ENCODE measurements at regions not wholly inside any gene's neighbourhood (a gene's known extent, or its start where the extent isn't known, plus 50 kb on each side); places are given as distances from the start of the nearest gene placed in this dataset.
A peak's percentile ranks its signal among the peaks of the same experiment; 100 is the strongest.

DNA sequence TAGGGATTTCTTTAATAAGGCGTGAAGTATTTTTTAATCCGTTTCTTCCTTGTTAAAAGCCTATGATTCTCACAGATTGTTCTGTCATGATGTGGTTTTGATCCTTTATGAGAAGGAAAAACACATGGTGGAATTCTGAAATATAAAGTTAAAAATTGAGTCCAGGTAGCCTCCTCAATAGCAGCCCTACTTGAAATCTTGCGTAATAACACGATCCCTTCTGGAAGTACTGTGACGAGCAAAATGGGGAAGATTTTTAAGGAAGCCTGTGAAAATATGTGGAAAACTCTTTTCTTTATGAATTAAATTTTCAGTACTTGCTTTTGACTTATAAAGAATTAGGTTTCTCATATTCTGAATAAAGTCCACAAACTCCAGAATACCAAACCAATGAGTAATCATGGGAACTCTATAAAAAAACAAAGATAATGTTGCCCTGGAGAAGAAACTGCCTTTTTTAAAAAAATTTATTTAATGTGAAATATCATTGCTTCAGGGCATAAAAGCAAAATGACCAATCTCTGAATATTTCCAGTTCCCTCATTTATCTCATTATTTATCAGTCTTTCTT is 476.4 kb upstream of the ZEB2 start:
- Histone ChIP-seq H3K27me3 (ENCODE audit: insufficient read depth, poor library complexity, severe bottlenecking) (no peaks in the 10 kb centered on the region), H3K4me3 (replicated peaks; ENCODE audit: insufficient read depth, low read length) (no peak overlapping the region), H3K27ac (replicated peaks) (no peak overlapping the region)
- no peak for DNase-seq (ENCODE audit: low read depth in 1 of 2, low spot score in 1 of 2)
- TF ChIP-seq, protein P1, sequence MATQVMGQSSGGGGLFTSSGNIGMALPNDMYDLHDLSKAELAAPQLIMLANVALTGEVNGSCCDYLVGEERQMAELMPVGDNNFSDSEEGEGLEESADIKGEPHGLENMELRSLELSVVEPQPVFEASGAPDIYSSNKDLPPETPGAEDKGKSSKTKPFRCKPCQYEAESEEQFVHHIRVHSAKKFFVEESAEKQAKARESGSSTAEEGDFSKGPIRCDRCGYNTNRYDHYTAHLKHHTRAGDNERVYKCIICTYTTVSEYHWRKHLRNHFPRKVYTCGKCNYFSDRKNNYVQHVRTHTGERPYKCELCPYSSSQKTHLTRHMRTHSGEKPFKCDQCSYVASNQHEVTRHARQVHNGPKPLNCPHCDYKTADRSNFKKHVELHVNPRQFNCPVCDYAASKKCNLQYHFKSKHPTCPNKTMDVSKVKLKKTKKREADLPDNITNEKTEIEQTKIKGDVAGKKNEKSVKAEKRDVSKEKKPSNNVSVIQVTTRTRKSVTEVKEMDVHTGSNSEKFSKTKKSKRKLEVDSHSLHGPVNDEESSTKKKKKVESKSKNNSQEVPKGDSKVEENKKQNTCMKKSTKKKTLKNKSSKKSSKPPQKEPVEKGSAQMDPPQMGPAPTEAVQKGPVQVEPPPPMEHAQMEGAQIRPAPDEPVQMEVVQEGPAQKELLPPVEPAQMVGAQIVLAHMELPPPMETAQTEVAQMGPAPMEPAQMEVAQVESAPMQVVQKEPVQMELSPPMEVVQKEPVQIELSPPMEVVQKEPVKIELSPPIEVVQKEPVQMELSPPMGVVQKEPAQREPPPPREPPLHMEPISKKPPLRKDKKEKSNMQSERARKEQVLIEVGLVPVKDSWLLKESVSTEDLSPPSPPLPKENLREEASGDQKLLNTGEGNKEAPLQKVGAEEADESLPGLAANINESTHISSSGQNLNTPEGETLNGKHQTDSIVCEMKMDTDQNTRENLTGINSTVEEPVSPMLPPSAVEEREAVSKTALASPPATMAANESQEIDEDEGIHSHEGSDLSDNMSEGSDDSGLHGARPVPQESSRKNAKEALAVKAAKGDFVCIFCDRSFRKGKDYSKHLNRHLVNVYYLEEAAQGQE (IDR thresholded peaks at IDR 0.05; ENCODE audit: insufficient replicate concordance, low read depth) = no peak
- TF ChIP-seq POLR2AphosphoS5 (IDR thresholded peaks at IDR 0.05; ENCODE audit: low read depth) = no peak
- TF ChIP-seq, protein P2, sequence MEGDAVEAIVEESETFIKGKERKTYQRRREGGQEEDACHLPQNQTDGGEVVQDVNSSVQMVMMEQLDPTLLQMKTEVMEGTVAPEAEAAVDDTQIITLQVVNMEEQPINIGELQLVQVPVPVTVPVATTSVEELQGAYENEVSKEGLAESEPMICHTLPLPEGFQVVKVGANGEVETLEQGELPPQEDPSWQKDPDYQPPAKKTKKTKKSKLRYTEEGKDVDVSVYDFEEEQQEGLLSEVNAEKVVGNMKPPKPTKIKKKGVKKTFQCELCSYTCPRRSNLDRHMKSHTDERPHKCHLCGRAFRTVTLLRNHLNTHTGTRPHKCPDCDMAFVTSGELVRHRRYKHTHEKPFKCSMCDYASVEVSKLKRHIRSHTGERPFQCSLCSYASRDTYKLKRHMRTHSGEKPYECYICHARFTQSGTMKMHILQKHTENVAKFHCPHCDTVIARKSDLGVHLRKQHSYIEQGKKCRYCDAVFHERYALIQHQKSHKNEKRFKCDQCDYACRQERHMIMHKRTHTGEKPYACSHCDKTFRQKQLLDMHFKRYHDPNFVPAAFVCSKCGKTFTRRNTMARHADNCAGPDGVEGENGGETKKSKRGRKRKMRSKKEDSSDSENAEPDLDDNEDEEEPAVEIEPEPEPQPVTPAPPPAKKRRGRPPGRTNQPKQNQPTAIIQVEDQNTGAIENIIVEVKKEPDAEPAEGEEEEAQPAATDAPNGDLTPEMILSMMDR (IDR thresholded peaks at IDR 0.05; ENCODE audit: insufficient read depth, low read length) = no peak
- no peak for TF ChIP-seq SPI1 (IDR thresholded peaks at IDR 0.05; ENCODE audit: borderline replicate concordance, low read depth)
- TF ChIP-seq GABPA (IDR thresholded peaks at IDR 0.05; ENCODE audit: low read depth) = no peak

DNA sequence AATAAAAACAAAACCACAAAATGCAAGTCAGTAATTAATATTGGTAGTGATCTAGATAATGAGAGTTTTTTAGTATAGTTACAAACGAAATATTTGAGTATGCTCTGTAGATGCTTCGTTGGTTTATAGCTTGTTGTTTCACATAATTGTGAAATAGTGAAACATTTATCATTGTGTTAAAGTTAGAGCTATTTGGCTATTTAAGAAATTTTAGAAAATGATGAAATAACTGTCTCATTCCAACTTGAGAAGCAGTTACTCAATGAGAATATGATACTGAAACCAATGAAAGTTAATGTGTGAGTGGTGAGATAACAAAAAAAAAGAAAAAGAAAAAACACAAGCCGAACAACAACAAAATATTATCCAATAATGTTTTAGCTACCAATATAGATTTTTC is 475.6 kb upstream of the ZEB2 start:
- H3K4me3 ChIP-seq (replicated peaks; ENCODE audit: insufficient read depth, low read length) = no peak overlapping the region
- no peak overlapping the region for H3K27ac ChIP-seq (replicated peaks)
- peak in 1 of 2 experiments; percentile 27 for DNase-seq (ENCODE audit: low read depth in 1 of 2, low spot score in 1 of 2)

DNA sequence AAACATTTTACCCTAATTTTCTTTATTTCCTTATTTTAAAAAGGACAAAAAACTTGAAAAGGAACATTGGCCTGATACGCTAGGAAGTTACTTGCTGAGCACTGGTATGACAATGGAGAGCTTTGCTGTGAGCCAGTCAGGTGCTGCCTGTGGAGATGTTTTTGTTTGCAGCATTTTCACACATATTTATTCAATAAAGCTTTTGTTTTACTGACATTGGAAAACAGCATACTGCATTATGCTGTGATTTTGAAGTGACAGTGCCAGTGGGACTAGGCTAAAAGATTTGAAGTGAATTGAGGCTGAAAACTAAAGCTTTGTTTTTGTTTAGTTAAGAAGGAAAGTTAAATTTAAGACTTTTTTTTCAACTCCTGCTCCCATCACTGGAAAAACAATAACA is 470.7 kb upstream of the ZEB2 start:
- H3K27ac ChIP-seq (replicated peaks) = no peak overlapping the region
- no peak for DNase-seq (ENCODE audit: low read depth in 1 of 2, low spot score in 1 of 2)
- H3K4me3 ChIP-seq (replicated peaks; ENCODE audit: insufficient read depth, low read length) = no peak overlapping the region
- H3K27me3 ChIP-seq (ENCODE audit: insufficient read depth, poor library complexity, severe bottlenecking) = no peaks in the 10 kb centered on the region
- TF ChIP-seq POLR2AphosphoS5 (IDR thresholded peaks at IDR 0.05; ENCODE audit: low read depth) (no peak), SPI1 (IDR thresholded peaks at IDR 0.05; ENCODE audit: borderline replicate concordance, low read depth) (no peak), GABPA (IDR thresholded peaks at IDR 0.05; ENCODE audit: low read depth) (no peak)
- TF ChIP-seq, protein P1 (IDR thresholded peaks at IDR 0.05; ENCODE audit: insufficient replicate concordance, low read depth) = no peak
- TF ChIP-seq, protein P2 (IDR thresholded peaks at IDR 0.05; ENCODE audit: insufficient read depth, low read length) = no peak

More for the DNA sequence above, 475.6 kb upstream of the ZEB2 start:
- H3K27me3 ChIP-seq (ENCODE audit: insufficient read depth, poor library complexity, severe bottlenecking) = no peaks in the 10 kb centered on the region
- TF ChIP-seq, protein P2 (IDR thresholded peaks at IDR 0.05; ENCODE audit: insufficient read depth, low read length) = no peak
- TF ChIP-seq SPI1 (IDR thresholded peaks at IDR 0.05; ENCODE audit: borderline replicate concordance, low read depth) (no peak), GABPA (IDR thresholded peaks at IDR 0.05; ENCODE audit: low read depth) (no peak), POLR2AphosphoS5 (IDR thresholded peaks at IDR 0.05; ENCODE audit: low read depth) (no peak)
- TF ChIP-seq, protein P1 (IDR thresholded peaks at IDR 0.05; ENCODE audit: insufficient replicate concordance, low read depth) = no peak

Data from HL-60 (cell line).